GM06990 (cell line): ENCODE measurements at regions not wholly inside any gene's neighbourhood (a gene's known extent, or its start where the extent isn't known, plus 50 kb on each side); places are given as distances from the start of the nearest gene placed in this dataset.

ENCODE experiments used
- DNase-seq: peaks from one replicate; pipeline ENCODE4 v3.0.0-alpha.2; 2011; ENCODE audit not compliant: insufficient read length; ENCODE audit errors: extremely low read depth
- H3K27me3 ChIP-seq: replicated peaks from 2 replicates; pipeline ENCODE4 v1.6.0; 2011; ENCODE audit warnings: low read length; ENCODE audit not compliant: control insufficient read depth, insufficient read depth
- H3K36me3 ChIP-seq: 2 replicates; pipeline ENCODE4 v1.5.1; 2011; ENCODE audit warnings: low read length; ENCODE audit not compliant: control insufficient read depth, insufficient read depth
- H3K4me3 ChIP-seq: replicated peaks from 2 replicates; pipeline ENCODE4 v1.5.1; 2011; ENCODE audit warnings: low read depth, mild to moderate bottlenecking, control low read depth, low read length
- CTCF ChIP-seq: IDR thresholded peaks from 2 replicates; pipeline ENCODE4 v1.5.1; 2011; ENCODE audit warnings: low read length, control low read depth, mild to moderate bottlenecking, inconsistent platforms; ENCODE audit not compliant: insufficient read depth, poor library complexity, severe bottlenecking

GRCh38 chr2:18980104-18980785 is 378.2 kb downstream of the OSR1 start:
- Histone ChIP-seq H3K4me3 (no peak overlapping the region), H3K36me3 (no peaks in the 10 kb centered on the region), H3K27me3 (no peaks in the 10 kb centered on the region)
- TF ChIP-seq CTCF, result no peak
- no peak for DNase-seq

GRCh38 chr2:18977409-18977808 is 381.0 kb downstream of the OSR1 start:
- Histone ChIP-seq H3K4me3 (no peak overlapping the region), H3K27me3 (no peaks in the 10 kb centered on the region), H3K36me3 (no peaks in the 10 kb centered on the region)
- TF ChIP-seq CTCF, result no peak
- no peak for DNase-seq

- Histone ChIP-seq H3K36me3 (no peaks in the 10 kb centered on the region), H3K4me3 (no peak overlapping the region), H3K27me3 (no peaks in the 10 kb centered on the region)
- no peak for TF ChIP-seq CTCF
- peak; percentile 27 for DNase-seq
These were observed 382.1 kb downstream of the OSR1 start for GRCh38 chr2:18976168-18976961.

- Histone ChIP-seq H3K27me3 (no peaks in the 10 kb centered on the region), H3K4me3 (no peak overlapping the region), H3K36me3 (no peaks in the 10 kb centered on the region)
- TF ChIP-seq CTCF, result no peak
- no peak for DNase-seq
These were observed 382.8 kb downstream of the OSR1 start for GRCh38 chr2:18975506-18976167.

DNA sequence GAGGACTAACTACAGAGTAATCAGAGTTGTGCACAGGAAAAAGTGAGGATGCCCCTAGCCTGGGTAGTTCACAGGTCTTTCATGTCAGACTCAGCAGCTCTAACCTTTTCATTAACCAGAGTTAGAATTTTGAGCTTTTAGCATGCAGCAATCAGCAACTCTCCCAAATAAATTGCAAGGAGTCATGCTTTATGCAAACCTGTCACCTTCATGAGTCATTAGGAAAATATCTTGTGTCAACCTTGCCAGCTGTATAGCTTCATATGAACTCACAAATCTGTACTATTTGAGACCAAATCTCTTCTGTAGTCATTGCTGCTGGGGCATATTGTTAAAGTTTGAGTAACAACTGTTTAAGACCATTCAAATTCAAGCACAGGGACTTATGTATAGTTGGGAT is 382.3 kb upstream of the NT5C1B start:
- no peak overlapping the region for H3K4me3 ChIP-seq
- no peak for DNase-seq
- no peak for TF ChIP-seq CTCF
- H3K27me3 ChIP-seq, result no peaks in the 10 kb centered on the region
- no peaks in the 10 kb centered on the region for H3K36me3 ChIP-seq
